Neuron (in vitro differentiated cells): ENCODE measurements at regions not wholly inside any gene's neighbourhood (a gene's known extent, or its start where the extent isn't known, plus 50 kb on each side); places are given as distances from the start of the nearest gene placed in this dataset.
"Not testable (repeated sequence)": the region's sequence is repeated elsewhere in the genome, so short reads cannot be mapped to it uniquely, and the experiment has no call there.

Source experiments
- H2AFZ ChIP-seq: one replicate; pipeline ENCODE4 v1.6.1; 2013; ENCODE audit warnings: low read depth, mild to moderate bottlenecking, inconsistent platforms, low read length, moderate library complexity
- H3K27me3 ChIP-seq: one replicate; pipeline ENCODE4 v1.6.1; 2013; ENCODE audit warnings: low read length; ENCODE audit not compliant: insufficient read depth
- H3K36me3 ChIP-seq: one replicate; pipeline ENCODE4 v1.6.1; 2013; ENCODE audit warnings: low read length; ENCODE audit not compliant: insufficient read depth
- H3K4me1 ChIP-seq: one replicate; pipeline ENCODE4 v1.6.1; 2013; ENCODE audit warnings: low read length; ENCODE audit not compliant: insufficient read depth
- H3K4me3 ChIP-seq: 2 replicates; pipeline ENCODE4 v1.5.1; 2013; ENCODE audit warnings: mild to moderate bottlenecking, low read length, moderate library complexity
- H3K9me3 ChIP-seq: one replicate; pipeline ENCODE4 v1.6.1; 2013; ENCODE audit warnings: low read length

GRCh38 chr11:121886996-121887395 is 229.0 kb downstream of the BLID start:
- Histone ChIP-seq H3K27me3 (peaks cover 55% of the 10 kb centered on the region), H3K4me1 (peaks cover 11% of the 10 kb centered on the region), H3K36me3 (no peaks in the 10 kb centered on the region), H3K9me3 (peaks cover 5% of the 10 kb centered on the region), H2AFZ (no peak overlapping the region), H3K4me3 (no peak overlapping the region)

DNA sequence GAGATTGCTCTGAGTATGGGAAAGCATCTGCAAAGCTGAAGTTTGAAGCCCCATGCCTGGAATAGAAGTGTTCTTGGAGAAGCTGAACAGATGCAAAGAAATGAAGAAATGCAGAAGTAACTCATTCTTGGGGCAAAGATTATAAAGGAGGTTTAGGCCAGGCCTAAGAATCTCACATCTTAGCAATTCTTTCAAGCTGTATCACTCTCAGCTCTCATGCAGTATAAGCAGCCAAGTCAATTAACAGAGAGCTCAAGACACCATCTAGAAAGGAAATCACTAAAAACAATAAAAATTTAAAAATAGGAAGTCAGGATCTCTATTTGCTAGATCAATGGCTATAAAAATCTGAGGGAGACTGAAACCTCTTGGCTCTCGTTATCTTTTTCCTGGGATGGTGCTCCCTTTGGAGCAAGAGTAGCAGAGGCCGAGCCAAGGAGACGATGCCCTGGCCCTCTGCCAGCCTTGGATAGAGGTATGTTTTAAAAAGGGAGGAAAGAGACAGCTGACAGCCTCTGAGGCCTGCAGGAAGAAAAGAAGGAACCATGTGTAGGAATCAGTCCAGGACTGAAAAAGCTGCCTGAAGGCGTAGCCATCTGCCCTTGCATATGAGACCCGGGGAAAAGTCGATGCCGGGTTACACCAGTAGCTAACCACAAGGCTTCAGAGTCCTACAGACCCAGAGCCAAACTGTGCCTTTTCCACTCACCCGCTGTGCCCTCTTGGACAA is 229.8 kb downstream of the BLID start:
- H2AFZ ChIP-seq, result no peak overlapping the region
- H3K27me3 ChIP-seq, result peaks cover 48% of the 10 kb centered on the region
- H3K9me3 ChIP-seq, result peaks cover 5% of the 10 kb centered on the region
- no peaks in the 10 kb centered on the region for H3K36me3 ChIP-seq
- no peak overlapping the region for H3K4me3 ChIP-seq
- H3K4me1 ChIP-seq, result peaks cover 11% of the 10 kb centered on the region

- H3K27me3 ChIP-seq, result peaks cover 42% of the 10 kb centered on the region
- no peaks in the 10 kb centered on the region for H3K36me3 ChIP-seq
- peaks cover 11% of the 10 kb centered on the region for H3K4me1 ChIP-seq
- no peak overlapping the region for H2AFZ ChIP-seq
- no peak overlapping the region for H3K4me3 ChIP-seq
- peaks cover 3% of the 10 kb centered on the region for H3K9me3 ChIP-seq
These were observed 231.4 kb downstream of the BLID start for GRCh38 chr11:121884626-121885025.

GRCh38 chr11:121881806-121882205 is 234.2 kb downstream of the BLID start:
- Histone ChIP-seq H3K36me3 (no peaks in the 10 kb centered on the region), H3K27me3 (peaks cover 48% of the 10 kb centered on the region)

DNA sequence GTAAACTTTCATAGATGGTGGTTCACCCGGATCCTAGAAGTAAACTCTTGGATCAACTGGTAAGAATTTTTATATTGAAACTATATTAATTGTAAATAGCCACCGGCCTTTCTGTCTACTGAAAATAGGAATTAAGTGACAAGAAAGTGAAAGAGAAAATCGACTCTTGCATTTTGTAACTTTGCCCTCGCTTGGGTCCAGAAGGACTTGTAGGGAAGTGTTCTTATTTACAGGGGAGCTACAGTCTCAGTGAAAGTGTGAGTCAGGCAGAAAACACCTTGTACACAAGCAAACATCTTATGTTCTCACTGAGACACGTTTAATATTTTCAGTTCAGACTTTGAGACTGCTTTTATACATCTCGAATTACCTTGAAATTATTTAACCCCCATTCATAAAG is 238.9 kb downstream of the BLID start:
- H3K9me3 ChIP-seq, result no peaks in the 10 kb centered on the region
- H3K27me3 ChIP-seq, result peaks cover 21% of the 10 kb centered on the region
- H3K4me3 ChIP-seq, result no peak overlapping the region
- no peak overlapping the region for H2AFZ ChIP-seq
- H3K4me1 ChIP-seq, result no peaks in the 10 kb centered on the region
- no peaks in the 10 kb centered on the region for H3K36me3 ChIP-seq

More at GRCh38 chr11:121881806-121882205, 234.2 kb downstream of the BLID start:
- peaks cover under 1% of the 10 kb centered on the region for H3K4me1 ChIP-seq
- H3K4me3 ChIP-seq, result no peak overlapping the region
- no peak overlapping the region for H2AFZ ChIP-seq
- H3K9me3 ChIP-seq, result peaks cover 3% of the 10 kb centered on the region

- no peaks in the 10 kb centered on the region for H3K4me1 ChIP-seq
- H3K9me3 ChIP-seq, result no peaks in the 10 kb centered on the region
- no peak overlapping the region for H2AFZ ChIP-seq
- no peaks in the 10 kb centered on the region for H3K36me3 ChIP-seq
- no peak overlapping the region for H3K4me3 ChIP-seq
- H3K27me3 ChIP-seq, result peaks cover 9% of the 10 kb centered on the region
These were observed 242.2 kb downstream of the BLID start for GRCh38 chr11:121873766-121874165.

DNA sequence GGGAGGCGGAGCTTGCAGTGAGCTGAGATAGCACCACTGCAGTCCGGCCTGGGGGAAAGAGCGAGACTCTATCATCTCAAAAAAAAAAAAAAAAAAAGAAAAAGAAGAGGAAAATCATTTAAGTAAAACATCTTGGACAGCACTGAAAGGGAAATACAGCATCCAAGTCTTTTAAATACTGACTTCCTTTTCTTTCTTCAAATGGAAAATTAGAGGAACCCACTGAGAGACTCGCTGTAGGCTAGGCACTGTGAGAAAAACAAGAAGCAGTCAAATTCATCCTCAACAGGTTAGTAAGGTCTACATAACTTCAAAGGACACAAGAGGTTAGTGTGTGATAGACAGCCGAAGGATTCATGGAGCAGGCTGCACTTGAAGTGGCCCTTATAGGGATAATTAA is 243.7 kb downstream of the BLID start:
- Histone ChIP-seq H3K4me1 (no peaks in the 10 kb centered on the region), H2AFZ (no peak overlapping the region), H3K9me3 (no peaks in the 10 kb centered on the region), H3K27me3 (no peaks in the 10 kb centered on the region), H3K4me3 (no peak overlapping the region), H3K36me3 (no peaks in the 10 kb centered on the region)

DNA sequence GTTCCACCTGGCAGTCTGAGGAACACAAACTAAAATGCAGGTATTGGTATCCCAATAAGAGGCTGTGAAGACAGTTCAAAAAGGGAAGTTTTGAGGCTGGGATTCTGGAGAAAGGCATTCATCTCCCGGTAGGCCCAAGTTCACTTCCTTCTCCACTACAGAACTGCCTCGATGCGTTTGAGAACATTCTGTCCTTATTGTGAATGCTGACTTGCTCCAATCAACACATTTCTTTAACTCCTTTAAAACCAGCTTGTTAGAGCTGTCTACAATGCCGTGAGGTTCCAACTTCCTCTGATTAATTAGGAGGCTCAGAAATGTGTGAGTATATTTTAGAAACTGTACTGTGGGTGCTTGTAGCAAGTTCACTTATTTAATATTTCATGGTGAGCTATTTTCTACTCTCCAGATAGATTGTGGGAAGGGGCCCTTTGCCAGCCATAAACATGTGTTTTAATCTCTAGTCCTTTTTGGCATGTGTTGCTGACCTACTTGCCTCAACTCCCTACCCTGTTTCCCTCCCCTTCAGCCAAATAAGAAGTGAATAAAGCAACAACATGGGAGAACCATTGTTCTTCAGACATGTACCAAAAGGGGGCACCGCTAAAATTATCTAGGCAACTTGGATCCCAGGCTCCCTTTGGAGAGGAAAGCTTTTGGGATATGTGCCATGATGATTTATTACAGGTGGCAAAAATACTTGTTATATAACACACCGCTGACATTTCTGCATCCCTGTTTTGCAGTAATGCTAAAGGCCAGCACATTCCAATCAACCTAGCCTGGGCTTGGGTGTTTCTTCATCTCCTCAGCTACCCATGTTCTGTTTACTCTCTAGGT is 245.6 kb downstream of the BLID start:
- H3K4me3 ChIP-seq, result no peak overlapping the region
- H3K4me1 ChIP-seq, result no peaks in the 10 kb centered on the region
- no peaks in the 10 kb centered on the region for H3K27me3 ChIP-seq
- no peaks in the 10 kb centered on the region for H3K36me3 ChIP-seq
- no peak overlapping the region for H2AFZ ChIP-seq
- no peaks in the 10 kb centered on the region for H3K9me3 ChIP-seq

DNA sequence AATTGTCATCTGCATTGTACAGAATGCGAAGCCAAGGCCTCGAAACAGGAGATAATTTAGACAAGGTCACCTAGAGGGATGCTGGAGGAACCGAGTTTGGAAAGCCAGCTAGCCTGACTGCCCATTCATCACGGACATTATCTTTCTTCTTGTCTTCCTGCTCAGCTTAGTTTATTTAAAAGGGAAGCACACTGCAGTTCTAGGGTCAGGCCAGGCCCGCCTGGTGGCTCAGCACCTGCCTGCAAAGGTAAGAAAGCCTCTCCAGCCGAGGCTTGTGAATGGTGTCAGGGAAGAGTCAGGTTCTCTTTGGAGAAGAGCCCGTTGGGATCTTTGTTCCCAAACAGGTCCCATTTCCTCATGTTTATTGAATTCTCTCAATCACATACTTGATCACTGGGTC is 246.5 kb downstream of the BLID start:
- H3K9me3 ChIP-seq, result no peaks in the 10 kb centered on the region
- no peak overlapping the region for H2AFZ ChIP-seq
- H3K4me3 ChIP-seq, result no peak overlapping the region
- no peaks in the 10 kb centered on the region for H3K4me1 ChIP-seq
- H3K36me3 ChIP-seq, result no peaks in the 10 kb centered on the region
- no peaks in the 10 kb centered on the region for H3K27me3 ChIP-seq

GRCh38 chr11:121866754-121867153 is 249.3 kb downstream of the BLID start:
- Histone ChIP-seq H3K4me3 (no peak overlapping the region), H2AFZ (no peak overlapping the region)

DNA sequence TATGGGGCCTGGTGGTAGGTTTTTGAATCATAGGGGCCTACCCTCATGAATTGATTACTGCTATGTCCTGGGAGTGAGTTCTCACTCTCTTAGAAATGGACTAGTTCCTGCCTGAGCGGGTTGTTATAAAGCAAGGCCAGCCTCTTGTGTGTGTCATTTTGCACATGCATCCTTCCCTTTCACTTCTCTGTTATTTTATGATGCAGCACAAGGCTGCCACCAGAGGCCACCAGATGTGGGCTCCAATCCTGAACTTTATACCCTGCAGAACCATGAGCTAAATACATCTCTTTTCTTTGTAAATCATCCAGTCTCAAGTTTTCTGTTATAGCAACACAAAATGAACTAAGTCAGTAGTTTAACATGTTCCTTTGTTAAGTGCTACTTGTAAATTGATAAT is 251.4 kb downstream of the BLID start:
- H3K9me3 ChIP-seq, result no peaks in the 10 kb centered on the region

More at GRCh38 chr11:121866754-121867153, 249.3 kb downstream of the BLID start:
- H3K27me3 ChIP-seq, result no peaks in the 10 kb centered on the region
- H3K9me3 ChIP-seq, result no peaks in the 10 kb centered on the region
- H3K36me3 ChIP-seq, result no peaks in the 10 kb centered on the region
- no peaks in the 10 kb centered on the region for H3K4me1 ChIP-seq

DNA sequence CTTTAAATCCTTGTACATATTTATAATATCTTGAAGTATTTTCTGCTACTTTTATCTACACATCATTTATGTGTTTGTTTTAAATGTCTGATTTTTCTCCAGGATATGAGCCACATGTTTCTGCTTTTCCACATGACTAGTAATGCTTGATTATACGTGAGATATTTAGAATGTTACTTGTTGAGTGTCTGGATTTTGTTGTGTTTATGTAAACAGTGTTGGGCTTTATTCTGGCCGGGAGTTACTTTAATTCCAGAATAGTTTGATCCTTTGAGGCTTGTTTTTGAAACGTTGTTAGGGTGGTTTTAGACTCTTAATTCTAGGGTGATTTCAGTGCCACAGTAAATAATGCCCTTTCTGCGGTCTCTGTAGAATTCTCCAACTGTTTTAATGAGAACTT is 252.9 kb downstream of the BLID start:
- Histone ChIP-seq H2AFZ (no peak overlapping the region), H3K4me3 (no peak overlapping the region), H3K4me1 (no peaks in the 10 kb centered on the region), H3K36me3 (no peaks in the 10 kb centered on the region), H3K27me3 (no peaks in the 10 kb centered on the region), H3K9me3 (no peaks in the 10 kb centered on the region)

More for the DNA sequence above, 251.4 kb downstream of the BLID start:
- Histone ChIP-seq H3K4me1 (no peaks in the 10 kb centered on the region), H3K27me3 (no peaks in the 10 kb centered on the region), H3K36me3 (no peaks in the 10 kb centered on the region), H2AFZ (no peak overlapping the region), H3K4me3 (no peak overlapping the region)

- H3K4me1 ChIP-seq, H3K36me3 ChIP-seq, H3K27me3 ChIP-seq, H3K9me3 ChIP-seq, H3K4me3 ChIP-seq, H2AFZ ChIP-seq: not testable (repeated sequence)
These were observed 260.9 kb downstream of the BLID start for GRCh38 chr11:121855138-121855537.
